H1 (cell line): ENCODE measurements at regions not wholly inside any gene's neighbourhood (a gene's known extent, or its start where the extent isn't known, plus 50 kb on each side); places are given as distances from the start of the nearest gene placed in this dataset.

Source experiments
- BRCA1 ChIP-seq: IDR thresholded peaks from 2 replicates; pipeline ENCODE4 v1.6.1; 2012; ENCODE audit warnings: low read depth, low read length, improper control_type of control experiment
- EP300 ChIP-seq, 2 experiments: IDR thresholded peaks; 1 replicate in 1 of 2; 2 replicates in 1 of 2; pipeline ENCODE4 v1.6.1; 2011 to 2012; ENCODE audit warnings: low read depth in 2 of 2, low read length in 2 of 2, mild to moderate bottlenecking in 2 of 2, borderline replicate concordance in 1 of 2, inconsistent platforms in 1 of 2, moderate library complexity in 1 of 2
- GABPA ChIP-seq: IDR thresholded peaks from 2 replicates; pipeline ENCODE4 v1.6.1; 2011; ENCODE audit warnings: mild to moderate bottlenecking, low read length, moderate library complexity, borderline replicate concordance; ENCODE audit not compliant: insufficient read depth
- KDM1A ChIP-seq: fragments of 200-600, 300-600 bp; sonication (generic); IDR thresholded peaks from 2 replicates; pipeline ENCODE4 v1.7.1; 2016; ENCODE audit warnings: mild to moderate bottlenecking, low read length, borderline replicate concordance
- NRF1 ChIP-seq: IDR thresholded peaks from 2 replicates; pipeline ENCODE4 v1.6.1; 2011; ENCODE audit warnings: mild to moderate bottlenecking, low read depth, low read length, improper control_type of control experiment
- RFX5 ChIP-seq: IDR thresholded peaks from 2 replicates; pipeline ENCODE4 v1.6.1; 2011; ENCODE audit warnings: low read depth, low read length, improper control_type of control experiment, borderline replicate concordance
- RNF2 ChIP-seq: fragments of 200-900, 300-1000 bp; sonication (generic); IDR thresholded peaks from 2 replicates; pipeline ENCODE4 v1.7.1; 2016; ENCODE audit warnings: borderline replicate concordance, low read depth, mild to moderate bottlenecking, antibody characterized with exemption, low read length; ENCODE audit not compliant: poor library complexity, severe bottlenecking; ENCODE audit errors: missing control alignments
- SUZ12 ChIP-seq: fragments of 200-600 bp; sonication (generic); IDR thresholded peaks from 2 replicates; pipeline ENCODE4 v1.6.1; 2012; ENCODE audit warnings: mild to moderate bottlenecking, inconsistent platforms, low read length, moderate library complexity, mixed read lengths
- TF ChIP-seq, protein P1 (sequence below): fragments of 300-600 bp; sonication (generic); IDR thresholded peaks from 2 replicates; pipeline ENCODE4 v1.7.1; 2012; ENCODE audit warnings: low read length, moderate library complexity, mild to moderate bottlenecking, inconsistent platforms; ENCODE audit not compliant: insufficient replicate concordance

- TF ChIP-seq, protein P1, sequence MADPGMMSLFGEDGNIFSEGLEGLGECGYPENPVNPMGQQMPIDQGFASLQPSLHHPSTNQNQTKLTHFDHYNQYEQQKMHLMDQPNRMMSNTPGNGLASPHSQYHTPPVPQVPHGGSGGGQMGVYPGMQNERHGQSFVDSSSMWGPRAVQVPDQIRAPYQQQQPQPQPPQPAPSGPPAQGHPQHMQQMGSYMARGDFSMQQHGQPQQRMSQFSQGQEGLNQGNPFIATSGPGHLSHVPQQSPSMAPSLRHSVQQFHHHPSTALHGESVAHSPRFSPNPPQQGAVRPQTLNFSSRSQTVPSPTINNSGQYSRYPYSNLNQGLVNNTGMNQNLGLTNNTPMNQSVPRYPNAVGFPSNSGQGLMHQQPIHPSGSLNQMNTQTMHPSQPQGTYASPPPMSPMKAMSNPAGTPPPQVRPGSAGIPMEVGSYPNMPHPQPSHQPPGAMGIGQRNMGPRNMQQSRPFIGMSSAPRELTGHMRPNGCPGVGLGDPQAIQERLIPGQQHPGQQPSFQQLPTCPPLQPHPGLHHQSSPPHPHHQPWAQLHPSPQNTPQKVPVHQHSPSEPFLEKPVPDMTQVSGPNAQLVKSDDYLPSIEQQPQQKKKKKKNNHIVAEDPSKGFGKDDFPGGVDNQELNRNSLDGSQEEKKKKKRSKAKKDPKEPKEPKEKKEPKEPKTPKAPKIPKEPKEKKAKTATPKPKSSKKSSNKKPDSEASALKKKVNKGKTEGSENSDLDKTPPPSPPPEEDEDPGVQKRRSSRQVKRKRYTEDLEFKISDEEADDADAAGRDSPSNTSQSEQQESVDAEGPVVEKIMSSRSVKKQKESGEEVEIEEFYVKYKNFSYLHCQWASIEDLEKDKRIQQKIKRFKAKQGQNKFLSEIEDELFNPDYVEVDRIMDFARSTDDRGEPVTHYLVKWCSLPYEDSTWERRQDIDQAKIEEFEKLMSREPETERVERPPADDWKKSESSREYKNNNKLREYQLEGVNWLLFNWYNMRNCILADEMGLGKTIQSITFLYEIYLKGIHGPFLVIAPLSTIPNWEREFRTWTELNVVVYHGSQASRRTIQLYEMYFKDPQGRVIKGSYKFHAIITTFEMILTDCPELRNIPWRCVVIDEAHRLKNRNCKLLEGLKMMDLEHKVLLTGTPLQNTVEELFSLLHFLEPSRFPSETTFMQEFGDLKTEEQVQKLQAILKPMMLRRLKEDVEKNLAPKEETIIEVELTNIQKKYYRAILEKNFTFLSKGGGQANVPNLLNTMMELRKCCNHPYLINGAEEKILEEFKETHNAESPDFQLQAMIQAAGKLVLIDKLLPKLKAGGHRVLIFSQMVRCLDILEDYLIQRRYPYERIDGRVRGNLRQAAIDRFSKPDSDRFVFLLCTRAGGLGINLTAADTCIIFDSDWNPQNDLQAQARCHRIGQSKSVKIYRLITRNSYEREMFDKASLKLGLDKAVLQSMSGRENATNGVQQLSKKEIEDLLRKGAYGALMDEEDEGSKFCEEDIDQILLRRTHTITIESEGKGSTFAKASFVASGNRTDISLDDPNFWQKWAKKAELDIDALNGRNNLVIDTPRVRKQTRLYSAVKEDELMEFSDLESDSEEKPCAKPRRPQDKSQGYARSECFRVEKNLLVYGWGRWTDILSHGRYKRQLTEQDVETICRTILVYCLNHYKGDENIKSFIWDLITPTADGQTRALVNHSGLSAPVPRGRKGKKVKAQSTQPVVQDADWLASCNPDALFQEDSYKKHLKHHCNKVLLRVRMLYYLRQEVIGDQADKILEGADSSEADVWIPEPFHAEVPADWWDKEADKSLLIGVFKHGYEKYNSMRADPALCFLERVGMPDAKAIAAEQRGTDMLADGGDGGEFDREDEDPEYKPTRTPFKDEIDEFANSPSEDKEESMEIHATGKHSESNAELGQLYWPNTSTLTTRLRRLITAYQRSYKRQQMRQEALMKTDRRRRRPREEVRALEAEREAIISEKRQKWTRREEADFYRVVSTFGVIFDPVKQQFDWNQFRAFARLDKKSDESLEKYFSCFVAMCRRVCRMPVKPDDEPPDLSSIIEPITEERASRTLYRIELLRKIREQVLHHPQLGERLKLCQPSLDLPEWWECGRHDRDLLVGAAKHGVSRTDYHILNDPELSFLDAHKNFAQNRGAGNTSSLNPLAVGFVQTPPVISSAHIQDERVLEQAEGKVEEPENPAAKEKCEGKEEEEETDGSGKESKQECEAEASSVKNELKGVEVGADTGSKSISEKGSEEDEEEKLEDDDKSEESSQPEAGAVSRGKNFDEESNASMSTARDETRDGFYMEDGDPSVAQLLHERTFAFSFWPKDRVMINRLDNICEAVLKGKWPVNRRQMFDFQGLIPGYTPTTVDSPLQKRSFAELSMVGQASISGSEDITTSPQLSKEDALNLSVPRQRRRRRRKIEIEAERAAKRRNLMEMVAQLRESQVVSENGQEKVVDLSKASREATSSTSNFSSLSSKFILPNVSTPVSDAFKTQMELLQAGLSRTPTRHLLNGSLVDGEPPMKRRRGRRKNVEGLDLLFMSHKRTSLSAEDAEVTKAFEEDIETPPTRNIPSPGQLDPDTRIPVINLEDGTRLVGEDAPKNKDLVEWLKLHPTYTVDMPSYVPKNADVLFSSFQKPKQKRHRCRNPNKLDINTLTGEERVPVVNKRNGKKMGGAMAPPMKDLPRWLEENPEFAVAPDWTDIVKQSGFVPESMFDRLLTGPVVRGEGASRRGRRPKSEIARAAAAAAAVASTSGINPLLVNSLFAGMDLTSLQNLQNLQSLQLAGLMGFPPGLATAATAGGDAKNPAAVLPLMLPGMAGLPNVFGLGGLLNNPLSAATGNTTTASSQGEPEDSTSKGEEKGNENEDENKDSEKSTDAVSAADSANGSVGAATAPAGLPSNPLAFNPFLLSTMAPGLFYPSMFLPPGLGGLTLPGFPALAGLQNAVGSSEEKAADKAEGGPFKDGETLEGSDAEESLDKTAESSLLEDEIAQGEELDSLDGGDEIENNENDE: no peak
- TF ChIP-seq GABPA: no peak
- TF ChIP-seq BRCA1: no peak
- no peak for TF ChIP-seq RNF2
- TF ChIP-seq RFX5: no peak
- no peak for TF ChIP-seq KDM1A
- no peak for TF ChIP-seq SUZ12
- TF ChIP-seq NRF1: no peak
- no peak for TF ChIP-seq EP300 (IDR thresholded peaks at IDR 0.05; ENCODE audit: borderline replicate concordance in 1 of 2, low read depth in 2 of 2, low read length in 2 of 2)
Observed at GRCh38 chr4:106679063-106679462, 310.5 kb upstream of the GIMD1 start (continued).
